HT1080 (cell line): ENCODE measurements at regions not wholly inside any gene's neighbourhood (a gene's known extent, or its start where the extent isn't known, plus 50 kb on each side); places are given as distances from the start of the nearest gene placed in this dataset.

Experiments used
- DNase-seq: peaks from one replicate; pipeline ENCODE4 v3.0.0-alpha.2; 2015; ENCODE audit warnings: low read depth

- no peak for DNase-seq
Observed at GRCh38 chr4:119750048-119750447, 121.4 kb upstream of the PDE5A start.

GRCh38 chr4:119748853-119749252 lies 120.2 kb upstream of the PDE5A start:
- no peak for DNase-seq

- no peak for DNase-seq
Observed at GRCh38 chr4:119746951-119747350, 118.3 kb upstream of the PDE5A start.

- no peak for DNase-seq
Observed at GRCh38 chr4:119745351-119745750, 116.7 kb upstream of the PDE5A start.

GRCh38 chr4:119744580-119744979 lies 116.0 kb upstream of the PDE5A start:
- peak; percentile 78 for DNase-seq

- DNase-seq = no peak
Observed at GRCh38 chr4:119743644-119744043, 115.0 kb upstream of the PDE5A start.

GRCh38 chr4:119739796-119740195 lies 111.2 kb upstream of the PDE5A start:
- no peak for DNase-seq

GRCh38 chr4:119738901-119739300 lies 110.3 kb upstream of the PDE5A start:
- no peak for DNase-seq

GRCh38 chr4:119736559-119736958 lies 108.0 kb upstream of the PDE5A start:
- no peak for DNase-seq

GRCh38 chr4:119735165-119735651 lies 106.6 kb upstream of the PDE5A start:
- peak; percentile 94 for DNase-seq

- DNase-seq = no peak
Observed at GRCh38 chr4:119733431-119733830, 104.8 kb upstream of the PDE5A start.

- DNase-seq = no peak
Observed at GRCh38 chr4:119731778-119732177, 103.2 kb upstream of the PDE5A start.

GRCh38 chr4:119731146-119731742 lies 102.6 kb upstream of the PDE5A start:
- no peak for DNase-seq

GRCh38 chr4:119730671-119730950 lies 102.0 kb upstream of the PDE5A start:
- no peak for DNase-seq

GRCh38 chr4:119729835-119730670 lies 101.4 kb upstream of the PDE5A start:
- peak; percentile 68 for DNase-seq

GRCh38 chr4:119728692-119729593 lies 100.3 kb upstream of the PDE5A start:
- DNase-seq = peak; percentile 68

GRCh38 chr4:119728185-119728584 lies 99.6 kb upstream of the PDE5A start:
- DNase-seq = no peak

- DNase-seq = no peak
Observed at GRCh38 chr4:119726505-119726904, 97.9 kb upstream of the PDE5A start.

- no peak for DNase-seq
Observed at GRCh38 chr4:119725688-119726330, 97.2 kb upstream of the PDE5A start.

GRCh38 chr4:119725011-119725410 lies 96.4 kb upstream of the PDE5A start:
- DNase-seq = no peak

- DNase-seq = no peak
Observed at GRCh38 chr4:119722670-119723069, 94.1 kb upstream of the PDE5A start.

- DNase-seq = peak; percentile 24
Observed at GRCh38 chr4:119721878-119722277, 93.3 kb upstream of the PDE5A start.
